NCI-H446 (cell line): ENCODE measurements at regions not wholly inside any gene's neighbourhood (a gene's known extent, or its start where the extent isn't known, plus 50 kb on each side); places are given as distances from the start of the nearest gene placed in this dataset.

Experiments used
- DNase-seq, 2 experiments: peaks; one replicate each; lab custom pipeline; 2025; lab: John Stamatoyannopoulos, UW

GRCh38 chr2:196224756-196225155 lies 53.4 kb upstream of the STK17B start:
- DNase-seq, result no peak

- no peak for DNase-seq
These were observed 53.8 kb upstream of the STK17B start for GRCh38 chr2:196225213-196225612.

GRCh38 chr2:196226058-196226706 lies 54.8 kb upstream of the STK17B start:
- DNase-seq, result no peak

- no peak for DNase-seq
These were observed 55.3 kb upstream of the STK17B start for GRCh38 chr2:196226707-196227065.

- no peak for DNase-seq
These were observed 57.6 kb upstream of the STK17B start for GRCh38 chr2:196229013-196229412.

- DNase-seq, result no peak
These were observed 58.9 kb upstream of the STK17B start for GRCh38 chr2:196230061-196230854.

GRCh38 chr2:196233021-196233804 lies 61.8 kb upstream of the STK17B start:
- DNase-seq, result no peak

- DNase-seq, result no peak
These were observed 62.6 kb upstream of the STK17B start for GRCh38 chr2:196233805-196234475.

- no peak for DNase-seq
These were observed 63.3 kb upstream of the STK17B start for GRCh38 chr2:196234672-196235071.

GRCh38 chr2:196238836-196239380 lies 67.5 kb upstream of the STK17B start:
- DNase-seq, result no peak

GRCh38 chr2:196239622-196240587 lies 68.5 kb upstream of the STK17B start:
- DNase-seq, result no peak

GRCh38 chr2:196241175-196241574 lies 69.8 kb upstream of the STK17B start:
- DNase-seq, result no peak

GRCh38 chr2:196242131-196242620 lies 70.8 kb upstream of the STK17B start:
- no peak for DNase-seq

GRCh38 chr2:196244516-196244915 lies 73.1 kb upstream of the STK17B start:
- no peak for DNase-seq

- DNase-seq, result no peak
These were observed 73.6 kb upstream of the STK17B start for GRCh38 chr2:196244966-196245365.

GRCh38 chr2:196245378-196246140 lies 74.2 kb upstream of the STK17B start:
- no peak for DNase-seq

GRCh38 chr2:196247114-196247975 lies 76.0 kb upstream of the STK17B start:
- DNase-seq, result no peak

GRCh38 chr2:196247976-196248280 lies 76.5 kb upstream of the STK17B start:
- no peak for DNase-seq

- no peak for DNase-seq
These were observed 77.2 kb upstream of the STK17B start for GRCh38 chr2:196248467-196249094.
